ENCODE measurements at regions not wholly inside any gene's neighbourhood (a gene's known extent, or its start where the extent isn't known, plus 50 kb on each side); places are given as distances from the start of the nearest gene placed in this dataset.

DNA sequence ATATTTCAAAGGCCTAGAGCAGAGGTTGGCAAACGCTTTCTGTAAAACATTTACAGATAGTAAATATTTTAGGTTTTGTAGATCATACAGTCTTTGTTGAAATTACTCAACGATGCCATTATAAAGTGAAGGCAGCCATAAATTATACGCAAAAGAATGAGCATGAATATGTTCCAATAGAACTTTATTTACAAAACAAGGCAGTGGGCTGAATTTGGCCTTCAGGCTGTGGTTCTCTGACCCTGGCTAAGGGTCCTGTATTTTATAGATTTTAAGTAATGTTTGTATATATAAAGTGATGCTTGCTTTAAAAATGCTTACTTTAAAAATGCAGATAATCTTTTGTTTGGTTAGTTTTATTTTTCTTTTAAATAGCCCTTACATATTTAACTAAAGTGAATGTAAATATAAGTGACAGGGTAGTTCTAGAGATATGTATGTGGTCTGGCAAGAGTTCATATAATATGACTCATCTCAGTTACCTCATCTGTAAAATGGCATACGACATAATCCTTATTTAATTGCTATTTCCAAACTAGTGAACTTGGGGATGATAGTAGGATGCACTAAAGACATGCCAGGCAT lies 51.7 kb upstream of the ATP5MC3 start:
- no peaks in the 10 kb centered on the region for H3K36me3 ChIP-seq (ENCODE audit: control insufficient read depth in 2 of 2, extremely low read depth in 1 of 2, insufficient read depth in 2 of 2, low read length in 2 of 2)
- H3K9ac ChIP-seq (replicated peaks; ENCODE audit: extremely low read depth, insufficient read depth, low read length): no peak overlapping the region
- H3K9me3 ChIP-seq (replicated peaks; ENCODE audit: control insufficient read depth, insufficient read depth, low read length): no peaks in the 10 kb centered on the region
- no peaks in the 10 kb centered on the region for H3K9me1 ChIP-seq (replicated peaks; ENCODE audit: control insufficient read depth, extremely low read depth, insufficient read depth, low read length)
- DNase-seq (ENCODE audit: low read depth, low spot score) (no peak), FAIRE-seq (no peak)
- BruUV-seq (replicated peaks): no TSS peak
- H3K4me1 ChIP-seq (ENCODE audit: control insufficient read depth, extremely low read depth, insufficient read depth, low read length): no peaks in the 10 kb centered on the region
- no peak overlapping the region for H3K4me2 ChIP-seq (ENCODE audit: insufficient read depth, low read length)
- POLR2A ChIA-PET: no interaction called here
- no peak overlapping the region for H3K4me3 ChIP-seq (replicated peaks in 1 of 3; ENCODE audit: insufficient read depth in 1 of 3, low read depth in 1 of 3, low read length in 3 of 3)
- TF ChIP-seq JUN (IDR thresholded peaks at IDR 0.05; ENCODE audit: borderline replicate concordance, insufficient read depth, insufficient read length, low read depth) (peak; percentile 21), FOS (IDR thresholded peaks at IDR 0.05; ENCODE audit: borderline replicate concordance, insufficient read depth, low read length) (no peak), GATA2 (IDR thresholded peaks at IDR 0.05; ENCODE audit: insufficient read depth, insufficient read length, low read depth, low read length) (no peak), POLR2AphosphoS5 (IDR thresholded peaks at IDR 0.05; ENCODE audit: insufficient read depth, low read depth, low read length) (no peak), MYC (IDR thresholded peaks at IDR 0.05; ENCODE audit: low read depth, low read length) (no peak)
- TF ChIP-seq, protein P1, sequence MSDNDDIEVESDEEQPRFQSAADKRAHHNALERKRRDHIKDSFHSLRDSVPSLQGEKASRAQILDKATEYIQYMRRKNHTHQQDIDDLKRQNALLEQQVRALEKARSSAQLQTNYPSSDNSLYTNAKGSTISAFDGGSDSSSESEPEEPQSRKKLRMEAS (IDR thresholded peaks at IDR 0.05; ENCODE audit: insufficient read depth, insufficient read length): no peak
- H2AFZ ChIP-seq (ENCODE audit: low read depth, low read length): no peak overlapping the region
- CTCF ChIA-PET: no interaction called here
- no peaks in the 10 kb centered on the region for H4K20me1 ChIP-seq (replicated peaks; ENCODE audit: control insufficient read depth, extremely low read depth, insufficient read depth, low read length)
- intact Hi-C loops (cut with micrococcal nuclease): no loop called here
- H3K27me3 ChIP-seq (ENCODE audit: control insufficient read depth in 2 of 2, insufficient read depth in 2 of 2, low read length in 2 of 2): no peaks in the 10 kb centered on the region
- no peaks in the 10 kb centered on the region for H3K79me2 ChIP-seq (ENCODE audit: control insufficient read depth, insufficient read depth, low read length)
- dilution Hi-C loops (cut with MboI; ENCODE audit: extremely low pct_ligation_motif_present, low sequenced_read_pairs): no loop called here
- no peak overlapping the region for H3K27ac ChIP-seq (ENCODE audit: insufficient read depth, low read depth, low read length)

Measured in endothelial cell of umbilical vein (primary cell).